IMR-90 (cell line): ENCODE measurements at regions not wholly inside any gene's neighbourhood (a gene's known extent, or its start where the extent isn't known, plus 50 kb on each side); places are given as distances from the start of the nearest gene placed in this dataset.
A peak's percentile ranks its signal among the peaks of the same experiment; 100 is the strongest.

Experiments
- ATAC-seq: fragments of 200-7000 bp; cut with Tn5 transposase; 2 replicates; pipeline ENCODE4 v1.9.1; 2020; ENCODE audit warnings: low read depth, mild to moderate bottlenecking, moderate library complexity
- BruUV-seq: library from RNA; stranded (reverse); fragments of 400-500 nt; replicated peaks from 2 replicates; lab custom pipeline; 2021; lab: Mats Ljungman, UMichigan
- CTCF ChIA-PET: fragments of 300-600 bp; formaldehyde crosslinking; extraction: SDS; loops from one replicate; lab custom pipeline; 2021; ENCODE audit warnings: antibody characterized with exemption; lab: Yijun Ruan, JAX
- POLR2A ChIA-PET: fragments of 300-600 bp; sonication (Branson Sonifier 250); formaldehyde crosslinking; loops from one replicate; lab custom pipeline; 2022; ENCODE audit warnings: antibody characterized with exemption; ENCODE audit not compliant: unreplicated experiment; lab: Charles Lee
- DNase-seq: peaks from one replicate; pipeline ENCODE4 v3.0.0; 2013
- H2AFZ ChIP-seq: replicated peaks from 2 replicates; pipeline ENCODE3; 2013; ENCODE audit warnings: low read length, mild to moderate bottlenecking; ENCODE audit not compliant: poor library complexity
- H2AK5ac ChIP-seq: 2 replicates; pipeline ENCODE4 v1.6.1; 2013; ENCODE audit warnings: low read depth, low read length, inconsistent platforms
- H2AK9ac ChIP-seq: replicated peaks from 2 replicates; pipeline ENCODE3; 2013; ENCODE audit warnings: mild to moderate bottlenecking, low read depth, low read length, moderate library complexity; ENCODE audit not compliant: poor library complexity
- H2BK120ac ChIP-seq: 2 replicates; pipeline ENCODE4 v1.6.1; 2013; ENCODE audit warnings: low read depth, low read length, inconsistent platforms
- H2BK15ac ChIP-seq: 3 replicates; pipeline ENCODE4 v1.6.1; 2013; ENCODE audit warnings: low read depth, low read length, inconsistent platforms
- H2BK20ac ChIP-seq: 2 replicates; pipeline ENCODE4 v1.6.1; 2013; ENCODE audit warnings: low read depth, mild to moderate bottlenecking, inconsistent platforms, low read length, moderate library complexity
- H2BK5ac ChIP-seq: 2 replicates; pipeline ENCODE4 v1.6.1; 2013; ENCODE audit warnings: mild to moderate bottlenecking, low read depth, low read length, inconsistent platforms; ENCODE audit not compliant: poor library complexity, severe bottlenecking
- H3K14ac ChIP-seq: replicated peaks from 2 replicates; pipeline ENCODE4 v1.6.1; 2013; ENCODE audit warnings: low read depth, low read length, inconsistent platforms
- H3K18ac ChIP-seq: 2 replicates; pipeline ENCODE4 v1.6.1; 2013; ENCODE audit warnings: low read depth, low read length, control low read depth
- H3K23ac ChIP-seq: 2 replicates; pipeline ENCODE4 v1.6.1; 2013; ENCODE audit warnings: low read depth, low read length, inconsistent platforms
- H3K27ac ChIP-seq: 2 replicates; pipeline ENCODE4 v1.5.1; 2013; ENCODE audit warnings: mild to moderate bottlenecking, control low read depth, low read length; ENCODE audit not compliant: insufficient read depth
- H3K27me3 ChIP-seq: 2 replicates; pipeline ENCODE4 v1.6.1; 2013; ENCODE audit warnings: low read length; ENCODE audit not compliant: control insufficient read depth, insufficient read depth
- H3K36me3 ChIP-seq: 2 replicates; pipeline ENCODE4 v1.6.1; 2013; ENCODE audit warnings: low read length, mixed read lengths; ENCODE audit not compliant: control insufficient read depth, insufficient read depth
- H3K4ac ChIP-seq: 2 replicates; pipeline ENCODE4 v1.6.1; 2013; ENCODE audit warnings: low read depth, low read length, inconsistent platforms
- H3K4me1 ChIP-seq: 2 replicates; pipeline ENCODE4 v1.6.1; 2013; ENCODE audit warnings: low read length, mixed read lengths; ENCODE audit not compliant: control insufficient read depth, insufficient read depth
- H3K4me2 ChIP-seq: 2 replicates; pipeline ENCODE4 v1.6.1; 2013; ENCODE audit warnings: low read depth, mild to moderate bottlenecking, control low read depth, low read length, moderate library complexity
- H3K4me3 ChIP-seq: 2 replicates; pipeline ENCODE4 v1.5.1; 2013; ENCODE audit warnings: low read depth, mild to moderate bottlenecking, control low read depth, low read length, moderate library complexity; ENCODE audit not compliant: insufficient read depth
- H3K56ac ChIP-seq: 2 replicates; pipeline ENCODE4 v1.6.1; 2013; ENCODE audit warnings: low read length, inconsistent platforms; ENCODE audit not compliant: insufficient read depth; ENCODE audit errors: extremely low read depth
- H3K79me1 ChIP-seq, 2 experiments: 2 replicates each; pipeline ENCODE4 v1.6.1; 2013; ENCODE audit warnings: low read length in 2 of 2, inconsistent platforms in 1 of 2, low read depth in 1 of 2
- H3K9ac ChIP-seq: 2 replicates; pipeline ENCODE4 v1.6.1; 2013; ENCODE audit warnings: low read depth, low read length, control low read depth
- H3K9me1 ChIP-seq: 2 replicates; pipeline ENCODE4 v1.6.1; 2013; ENCODE audit warnings: low read length, inconsistent platforms; ENCODE audit not compliant: insufficient read depth
- H3K9me3 ChIP-seq: 2 replicates; pipeline ENCODE4 v1.6.1; 2013; ENCODE audit warnings: low read length; ENCODE audit not compliant: control insufficient read depth, insufficient read depth
- H4K20me1 ChIP-seq: 2 replicates; pipeline ENCODE4 v1.6.1; 2013; ENCODE audit warnings: low read length, inconsistent platforms; ENCODE audit not compliant: insufficient read depth
- H4K5ac ChIP-seq: 2 replicates; pipeline ENCODE4 v1.6.1; 2013; ENCODE audit warnings: mild to moderate bottlenecking, low read depth, low read length, control low read depth
- H4K8ac ChIP-seq, 2 experiments: 2 replicates each; pipeline ENCODE4 v1.6.1; 2013; ENCODE audit warnings: low read depth in 2 of 2, low read length in 2 of 2, control low read depth in 1 of 2, inconsistent platforms in 1 of 2
- H4K91ac ChIP-seq: 2 replicates; pipeline ENCODE4 v1.6.1; 2013; ENCODE audit warnings: low read depth, low read length, inconsistent platforms; ENCODE audit not compliant: insufficient read depth
- CEBPB ChIP-seq: IDR thresholded peaks from 2 replicates; pipeline ENCODE4 v1.6.1; 2012; ENCODE audit warnings: low read depth, low read length, improper control_type of control experiment
- CHD1 ChIP-seq: IDR thresholded peaks from 2 replicates; pipeline ENCODE4 v1.6.1; 2012; ENCODE audit warnings: low read depth, low read length, improper control_type of control experiment
- MXI1 ChIP-seq: IDR thresholded peaks from 2 replicates; pipeline ENCODE4 v1.6.1; 2012; ENCODE audit warnings: low read depth, mild to moderate bottlenecking, low read length, moderate library complexity, borderline replicate concordance
- POLR2A ChIP-seq: IDR thresholded peaks from 2 replicates; pipeline ENCODE4 v1.6.1; 2012; ENCODE audit warnings: mild to moderate bottlenecking, low read depth, low read length
- RAD21 ChIP-seq: IDR thresholded peaks from 2 replicates; pipeline ENCODE4 v1.6.1; 2012; ENCODE audit warnings: low read length, improper control_type of control experiment
- RCOR1 ChIP-seq: IDR thresholded peaks from 2 replicates; pipeline ENCODE4 v1.6.1; 2012; ENCODE audit warnings: mild to moderate bottlenecking, low read length, improper control_type of control experiment; ENCODE audit not compliant: insufficient replicate concordance
- RFX5 ChIP-seq: IDR thresholded peaks from 2 replicates; pipeline ENCODE4 v1.8.0; 2012; ENCODE audit warnings: low read depth, mild to moderate bottlenecking, low read length, moderate library complexity
- SMC3 ChIP-seq: fragments of 150-350 bp; IDR thresholded peaks from 2 replicates; pipeline ENCODE4 v1.6.1; 2016; ENCODE audit warnings: low read depth, mild to moderate bottlenecking, antibody characterized with exemption, low read length, moderate library complexity
- WGBS, 2 experiments: methylation state at CpG; one replicate each; pipeline versions ENCODE4 v1.1.5 to v1.1.7; 2013; ENCODE audit warnings: missing lambda C conversion rate in 2 of 2; ENCODE audit not compliant: insufficient read length in 1 of 2; ENCODE audit errors: extremely low coverage in 2 of 2; 5-methylcytosine and 5-hydroxymethylcytosine counted together
- dilution Hi-C: fragments of 300-500 bp; cut with HindIII; formaldehyde crosslinking; loops from one replicate; pipeline ENCODE4 v1.14.3; 2018; ENCODE audit warnings: low sequenced_read_pairs; ENCODE audit not compliant: unreplicated experiment
- in situ Hi-C: fragments of 300-500 bp; cut with MboI; formaldehyde crosslinking; loops from 3 replicates; pipeline ENCODE4 v1.14.3; 2019; ENCODE audit warnings: low sequenced_read_pairs, inconsistent platforms, mixed read lengths
- intact Hi-C: fragments of 100-400 bp; cut with micrococcal nuclease; formaldehyde crosslinking; loops from 2 replicates; pipeline ENCODE4 v1.10.0; 2022
- TF ChIP-seq, protein P1 (sequence below): fragments of 150-350 bp; IDR thresholded peaks from 2 replicates; pipeline ENCODE4 v1.6.1; 2017; ENCODE audit warnings: mild to moderate bottlenecking, antibody characterized with exemption, low read length, low read depth
- TF ChIP-seq, protein P2 (sequence below): fragments of 150-350 bp; IDR thresholded peaks from 2 replicates; pipeline ENCODE4 v1.6.1; 2016; ENCODE audit warnings: low read depth, mild to moderate bottlenecking, low read length, moderate library complexity, borderline replicate concordance

DNA sequence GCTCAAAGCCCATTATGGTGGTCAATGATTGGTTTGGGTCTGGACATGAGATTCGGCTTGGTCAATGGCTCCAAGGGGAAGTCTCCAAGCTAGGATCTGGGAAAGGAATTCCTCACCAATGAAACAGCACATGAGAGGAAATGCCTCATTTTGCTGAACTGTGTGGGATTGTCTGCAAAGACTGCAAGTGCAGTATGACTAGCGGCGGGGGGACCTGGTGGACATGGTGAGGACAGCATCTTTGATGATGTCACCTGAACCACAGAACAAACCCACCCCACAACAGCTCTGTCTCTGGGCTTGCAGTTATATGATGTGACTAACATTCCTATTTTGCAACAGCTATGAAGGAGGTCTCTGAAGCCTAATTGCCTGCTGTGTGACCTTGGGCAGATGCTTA, 50.6 kb upstream of the NKD1 start:
- H3K4me2 ChIP-seq: no peak overlapping the region

More for the DNA sequence above, 50.6 kb upstream of the NKD1 start:
- TF ChIP-seq SMC3 (no peak), CEBPB (no peak), RFX5 (no peak), MXI1 (no peak), RAD21 (no peak), RCOR1 (no peak), CHD1 (no peak), POLR2A (no peak)
- TF ChIP-seq, protein P1, sequence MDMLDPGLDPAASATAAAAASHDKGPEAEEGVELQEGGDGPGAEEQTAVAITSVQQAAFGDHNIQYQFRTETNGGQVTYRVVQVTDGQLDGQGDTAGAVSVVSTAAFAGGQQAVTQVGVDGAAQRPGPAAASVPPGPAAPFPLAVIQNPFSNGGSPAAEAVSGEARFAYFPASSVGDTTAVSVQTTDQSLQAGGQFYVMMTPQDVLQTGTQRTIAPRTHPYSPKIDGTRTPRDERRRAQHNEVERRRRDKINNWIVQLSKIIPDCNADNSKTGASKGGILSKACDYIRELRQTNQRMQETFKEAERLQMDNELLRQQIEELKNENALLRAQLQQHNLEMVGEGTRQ: no peak
- TF ChIP-seq, protein P2, sequence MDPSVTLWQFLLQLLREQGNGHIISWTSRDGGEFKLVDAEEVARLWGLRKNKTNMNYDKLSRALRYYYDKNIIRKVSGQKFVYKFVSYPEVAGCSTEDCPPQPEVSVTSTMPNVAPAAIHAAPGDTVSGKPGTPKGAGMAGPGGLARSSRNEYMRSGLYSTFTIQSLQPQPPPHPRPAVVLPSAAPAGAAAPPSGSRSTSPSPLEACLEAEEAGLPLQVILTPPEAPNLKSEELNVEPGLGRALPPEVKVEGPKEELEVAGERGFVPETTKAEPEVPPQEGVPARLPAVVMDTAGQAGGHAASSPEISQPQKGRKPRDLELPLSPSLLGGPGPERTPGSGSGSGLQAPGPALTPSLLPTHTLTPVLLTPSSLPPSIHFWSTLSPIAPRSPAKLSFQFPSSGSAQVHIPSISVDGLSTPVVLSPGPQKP: no peak
- Histone ChIP-seq H3K4me3 (no peak overlapping the region), H3K27me3 (no peaks in the 10 kb centered on the region), H3K9ac (no peak overlapping the region), H3K4me1 (no peaks in the 10 kb centered on the region), H4K5ac (no peak overlapping the region), H4K20me1 (no peaks in the 10 kb centered on the region), H2BK20ac (no peak overlapping the region), H3K36me3 (no peaks in the 10 kb centered on the region), H3K9me3 (no peaks in the 10 kb centered on the region), H3K18ac (no peak overlapping the region), H2BK15ac (no peak overlapping the region), H3K23ac (no peak overlapping the region), H2BK5ac (no peak overlapping the region), H3K79me1 (no peaks in the 10 kb centered on the region), H3K27ac (no peak overlapping the region), H2AK5ac (no peak overlapping the region), H4K91ac (no peak overlapping the region), H4K8ac (no peak overlapping the region), H2AK9ac (no peak overlapping the region), H3K9me1 (no peaks in the 10 kb centered on the region), H3K56ac (no peak overlapping the region), H3K14ac (no peak overlapping the region), H2AFZ (no peak overlapping the region), H3K4ac (no peak overlapping the region), H2BK120ac (no peak overlapping the region)
- WGBS, 2 experiments: no CpG with 5 or more reads among the region's 3 CpGs
- intact Hi-C loops: no loop called here
- ATAC-seq (no peak), DNase-seq (peak; percentile 13)
- CTCF ChIA-PET: no interaction called here
- BruUV-seq: no TSS peak
- in situ Hi-C loops: no loop called here
- POLR2A ChIA-PET: no interaction called here
- dilution Hi-C loops: no loop called here
